ENCODE measurements at regions not wholly inside any gene's neighbourhood (a gene's known extent, or its start where the extent isn't known, plus 50 kb on each side); places are given as distances from the start of the nearest gene placed in this dataset.

DNA sequence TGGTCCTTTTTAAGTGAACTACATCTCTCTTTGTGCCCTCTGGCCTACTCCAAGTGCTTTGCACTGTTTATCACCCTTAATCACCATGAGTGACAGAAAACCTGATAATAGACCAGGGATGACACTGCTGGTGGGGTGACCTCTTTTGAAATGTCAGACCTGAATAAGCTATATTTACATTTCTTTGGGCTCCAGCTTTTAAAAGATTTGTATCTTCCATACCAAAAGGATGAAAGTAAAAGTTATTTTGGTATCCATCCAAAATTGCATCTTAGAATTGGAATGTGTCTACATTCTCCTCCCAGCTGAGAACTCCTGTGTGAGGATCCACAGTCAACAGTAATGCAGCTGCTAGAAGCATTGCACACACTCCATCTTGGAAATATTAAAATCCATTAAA lies 370.0 kb downstream of the CDH11 start:
- no peak for TF ChIP-seq NFYB (IDR thresholded peaks at IDR 0.05; ENCODE audit: insufficient read depth, low read depth, low read length)
- no peak for TF ChIP-seq SRF (IDR thresholded peaks at IDR 0.05; ENCODE audit: low read depth in 2 of 2, low read length in 2 of 2)
- TF ChIP-seq, protein P1, sequence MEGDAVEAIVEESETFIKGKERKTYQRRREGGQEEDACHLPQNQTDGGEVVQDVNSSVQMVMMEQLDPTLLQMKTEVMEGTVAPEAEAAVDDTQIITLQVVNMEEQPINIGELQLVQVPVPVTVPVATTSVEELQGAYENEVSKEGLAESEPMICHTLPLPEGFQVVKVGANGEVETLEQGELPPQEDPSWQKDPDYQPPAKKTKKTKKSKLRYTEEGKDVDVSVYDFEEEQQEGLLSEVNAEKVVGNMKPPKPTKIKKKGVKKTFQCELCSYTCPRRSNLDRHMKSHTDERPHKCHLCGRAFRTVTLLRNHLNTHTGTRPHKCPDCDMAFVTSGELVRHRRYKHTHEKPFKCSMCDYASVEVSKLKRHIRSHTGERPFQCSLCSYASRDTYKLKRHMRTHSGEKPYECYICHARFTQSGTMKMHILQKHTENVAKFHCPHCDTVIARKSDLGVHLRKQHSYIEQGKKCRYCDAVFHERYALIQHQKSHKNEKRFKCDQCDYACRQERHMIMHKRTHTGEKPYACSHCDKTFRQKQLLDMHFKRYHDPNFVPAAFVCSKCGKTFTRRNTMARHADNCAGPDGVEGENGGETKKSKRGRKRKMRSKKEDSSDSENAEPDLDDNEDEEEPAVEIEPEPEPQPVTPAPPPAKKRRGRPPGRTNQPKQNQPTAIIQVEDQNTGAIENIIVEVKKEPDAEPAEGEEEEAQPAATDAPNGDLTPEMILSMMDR (IDR thresholded peaks at IDR 0.05 in 2 of 3, conservative IDR thresholded peaks at IDR 0.05 in 1 of 3; ENCODE audit: control insufficient read depth in 2 of 3, extremely low read depth in 1 of 3, insufficient read depth in 1 of 3, low read depth in 3 of 3, low read length in 3 of 3), result no peak
- TF ChIP-seq, protein P2, sequence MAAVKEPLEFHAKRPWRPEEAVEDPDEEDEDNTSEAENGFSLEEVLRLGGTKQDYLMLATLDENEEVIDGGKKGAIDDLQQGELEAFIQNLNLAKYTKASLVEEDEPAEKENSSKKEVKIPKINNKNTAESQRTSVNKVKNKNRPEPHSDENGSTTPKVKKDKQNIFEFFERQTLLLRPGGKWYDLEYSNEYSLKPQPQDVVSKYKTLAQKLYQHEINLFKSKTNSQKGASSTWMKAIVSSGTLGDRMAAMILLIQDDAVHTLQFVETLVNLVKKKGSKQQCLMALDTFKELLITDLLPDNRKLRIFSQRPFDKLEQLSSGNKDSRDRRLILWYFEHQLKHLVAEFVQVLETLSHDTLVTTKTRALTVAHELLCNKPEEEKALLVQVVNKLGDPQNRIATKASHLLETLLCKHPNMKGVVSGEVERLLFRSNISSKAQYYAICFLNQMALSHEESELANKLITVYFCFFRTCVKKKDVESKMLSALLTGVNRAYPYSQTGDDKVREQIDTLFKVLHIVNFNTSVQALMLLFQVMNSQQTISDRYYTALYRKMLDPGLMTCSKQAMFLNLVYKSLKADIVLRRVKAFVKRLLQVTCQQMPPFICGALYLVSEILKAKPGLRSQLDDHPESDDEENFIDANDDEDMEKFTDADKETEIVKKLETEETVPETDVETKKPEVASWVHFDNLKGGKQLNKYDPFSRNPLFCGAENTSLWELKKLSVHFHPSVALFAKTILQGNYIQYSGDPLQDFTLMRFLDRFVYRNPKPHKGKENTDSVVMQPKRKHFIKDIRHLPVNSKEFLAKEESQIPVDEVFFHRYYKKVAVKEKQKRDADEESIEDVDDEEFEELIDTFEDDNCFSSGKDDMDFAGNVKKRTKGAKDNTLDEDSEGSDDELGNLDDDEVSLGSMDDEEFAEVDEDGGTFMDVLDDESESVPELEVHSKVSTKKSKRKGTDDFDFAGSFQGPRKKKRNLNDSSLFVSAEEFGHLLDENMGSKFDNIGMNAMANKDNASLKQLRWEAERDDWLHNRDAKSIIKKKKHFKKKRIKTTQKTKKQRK (IDR thresholded peaks at IDR 0.05; ENCODE audit: low read depth, low read length), result no peak
- no peak for TF ChIP-seq NRF1 (conservative IDR thresholded peaks at IDR 0.05; ENCODE audit: low read depth, low read length)
- TF ChIP-seq BMI1 (IDR thresholded peaks at IDR 0.05; ENCODE audit: borderline replicate concordance), result no peak
- TF ChIP-seq EP300 (IDR thresholded peaks at IDR 0.05; ENCODE audit: borderline replicate concordance in 1 of 2, control insufficient read depth in 1 of 2, low read depth in 2 of 2, low read length in 2 of 2), result no peak
- TF ChIP-seq RCOR1 (conservative IDR thresholded peaks at IDR 0.05; ENCODE audit: low read depth, low read length), result no peak
- TF ChIP-seq POLR2A (IDR thresholded peaks at IDR 0.05; ENCODE audit: low read depth, low read length), result no peak
- no peak for TF ChIP-seq ATF7 (IDR thresholded peaks at IDR 0.05; ENCODE audit: low read depth)
- TF ChIP-seq, protein P3, sequence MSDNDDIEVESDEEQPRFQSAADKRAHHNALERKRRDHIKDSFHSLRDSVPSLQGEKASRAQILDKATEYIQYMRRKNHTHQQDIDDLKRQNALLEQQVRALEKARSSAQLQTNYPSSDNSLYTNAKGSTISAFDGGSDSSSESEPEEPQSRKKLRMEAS (IDR thresholded peaks at IDR 0.05; ENCODE audit: low read depth, low read length), result no peak
- no peak for TF ChIP-seq SUZ12 (IDR thresholded peaks at IDR 0.05; ENCODE audit: unreplicated experiment)
- no peak for TF ChIP-seq SIX5 (IDR thresholded peaks at IDR 0.05; ENCODE audit: low read depth, low read length, severe bottlenecking)
